Upper lobe of left lung (tissue), 6 donors: ENCODE measurements at regions not wholly inside any gene's neighbourhood (a gene's known extent, or its start where the extent isn't known, plus 50 kb on each side); places are given as distances from the start of the nearest gene placed in this dataset.

Experiments used
- ATAC-seq, 2 donors: fragments of 200-7000 bp; cut with Tn5 transposase; one replicate each; pipeline ENCODE4 v1.9.1; 2022; ENCODE audit warnings: mild to moderate bottlenecking in 2 of 2, moderate library complexity in 2 of 2; ENCODE audit not compliant: low FRiP score in 2 of 2
- DNase-seq, 2 donors: peaks; one replicate each; pipeline ENCODE4 v3.0.0-alpha.2; 2019 to 2020
- H3K27ac ChIP-seq, 4 donors: fragments of 200-600 bp; sonication (generic); one replicate each; pipeline ENCODE4 v1.5.1; 2016 to 2019
- H3K27me3 ChIP-seq, 4 donors: fragments of 200-600 bp; sonication (generic); one replicate each; pipeline ENCODE4 v1.5.1; 2017 to 2019
- H3K36me3 ChIP-seq, 4 donors: fragments of 200-600 bp; sonication (generic); one replicate each; pipeline ENCODE4 v1.5.1; 2016 to 2019
- H3K4me1 ChIP-seq, 4 donors: fragments of 200-600 bp; sonication (generic); one replicate each; pipeline ENCODE4 v1.5.1; 2018 to 2019
- H3K4me3 ChIP-seq, 4 donors: fragments of 200-600 bp; sonication (generic); one replicate each; pipeline ENCODE4 v1.5.1; 2017 to 2019; ENCODE audit warnings: mild to moderate bottlenecking in 2 of 4, moderate library complexity in 1 of 4
- H3K9me3 ChIP-seq, 4 donors: fragments of 200-600 bp; sonication (generic); one replicate each; pipeline ENCODE4 v1.5.1; 2018 to 2019
- CTCF ChIP-seq, 6 experiments: fragments of 450-650 bp in 4 of 6; fragments of 200-600 bp in 2 of 6; sonication (generic) in 2 of 6; IDR thresholded peaks; one replicate each; pipeline ENCODE4 v1.5.1; 2016 to 2019; ENCODE audit warnings: antibody characterized with exemption in 6 of 6
- EP300 ChIP-seq, 4 donors: sonication (generic); formaldehyde crosslinking; IDR thresholded peaks; one replicate each; pipeline ENCODE4 v1.5.1; 2017; ENCODE audit warnings: antibody characterized with exemption in 4 of 4, control low read depth in 2 of 4
- POLR2A ChIP-seq, 4 donors: fragments of 450-650 bp; IDR thresholded peaks; one replicate each; pipeline ENCODE4 v1.5.1; 2016 to 2017; ENCODE audit warnings: antibody characterized with exemption in 4 of 4, mild to moderate bottlenecking in 2 of 4
- POLR2AphosphoS5 ChIP-seq, 2 donors: sonication (generic); formaldehyde crosslinking; IDR thresholded peaks; one replicate each; pipeline ENCODE4 v1.5.1; 2017; ENCODE audit warnings: antibody characterized with exemption in 2 of 2
- WGBS, 2 donors: methylation state at CpG; one replicate each; pipeline ENCODE4 v1.1.5; 2017 to 2018; 5-methylcytosine and 5-hydroxymethylcytosine counted together
- donor health status: DM: no; HTN: no; CAD: no; lungs with moderate emphysema.
- donor health status: DM: no; HTN: yes; CAD: no; lungs with severe emphysema.

- no peak for DNase-seq
- H3K36me3 ChIP-seq = no peaks in the 10 kb centered on the region
- no peaks in the 10 kb centered on the region for H3K27me3 ChIP-seq
- WGBS, 2 donors = 71 to 83% methylated on average over 8 of the region's 8 CpGs
- no peak for ATAC-seq
- no peaks in the 10 kb centered on the region for H3K9me3 ChIP-seq
- TF ChIP-seq CTCF (IDR thresholded peaks at IDR 0.05) (no peak), POLR2A (IDR thresholded peaks at IDR 0.05) (no peak), POLR2AphosphoS5 (IDR thresholded peaks at IDR 0.05) (no peak), EP300 (IDR thresholded peaks at IDR 0.05) (no peak)
- no peak overlapping the region for H3K27ac ChIP-seq
- H3K4me1 ChIP-seq = no peaks in the 10 kb centered on the region
- H3K4me3 ChIP-seq = no peak overlapping the region
Measured at GRCh38 chr2:5991305-5991968, 299.3 kb downstream of the SOX11 start.

- WGBS, 2 donors = 71 to 80% methylated on average over 1 of the region's 1 CpG
- H3K9me3 ChIP-seq = no peaks in the 10 kb centered on the region
- H3K4me3 ChIP-seq = no peak overlapping the region
- no peaks in the 10 kb centered on the region for H3K36me3 ChIP-seq
- DNase-seq (no peak), ATAC-seq (no peak)
- no peaks in the 10 kb centered on the region for H3K4me1 ChIP-seq
- H3K27me3 ChIP-seq = no peaks in the 10 kb centered on the region
- H3K27ac ChIP-seq = no peak overlapping the region
- TF ChIP-seq EP300 (IDR thresholded peaks at IDR 0.05) (no peak), CTCF (IDR thresholded peaks at IDR 0.05) (no peak), POLR2A (IDR thresholded peaks at IDR 0.05) (no peak), POLR2AphosphoS5 (IDR thresholded peaks at IDR 0.05) (no peak)
Measured at GRCh38 chr2:5995832-5996231, 303.6 kb downstream of the SOX11 start.

GRCh38 chr2:6008186-6008585 lies 316.0 kb downstream of the SOX11 start:
- TF ChIP-seq CTCF (IDR thresholded peaks at IDR 0.05) (no peak), EP300 (IDR thresholded peaks at IDR 0.05) (no peak), POLR2AphosphoS5 (IDR thresholded peaks at IDR 0.05) (no peak), POLR2A (IDR thresholded peaks at IDR 0.05) (no peak)
- WGBS, 2 donors = 77 to 88% methylated on average over 2 of the region's 2 CpGs

GRCh38 chr2:6008726-6009125 lies 316.5 kb downstream of the SOX11 start:
- DNase-seq = no peak
- WGBS, 2 donors = 61 to 67% methylated on average over 1 of the region's 1 CpG

More at GRCh38 chr2:6008186-6008585, 316.0 kb downstream of the SOX11 start:
- DNase-seq (no peak), ATAC-seq (no peak)
- Histone ChIP-seq H3K4me3 (no peak overlapping the region), H3K27ac (no peak overlapping the region), H3K27me3 (no peaks in the 10 kb centered on the region), H3K4me1 (no peaks in the 10 kb centered on the region), H3K9me3 (no peaks in the 10 kb centered on the region), H3K36me3 (no peaks in the 10 kb centered on the region)

More at GRCh38 chr2:6008726-6009125, 316.5 kb downstream of the SOX11 start:
- Histone ChIP-seq H3K27ac (no peak overlapping the region), H3K4me1 (no peaks in the 10 kb centered on the region), H3K36me3 (no peaks in the 10 kb centered on the region), H3K27me3 (no peaks in the 10 kb centered on the region), H3K9me3 (no peaks in the 10 kb centered on the region), H3K4me3 (no peak overlapping the region)
- no peak for ATAC-seq
- no peak for TF ChIP-seq POLR2A (IDR thresholded peaks at IDR 0.05)
- TF ChIP-seq POLR2AphosphoS5 (IDR thresholded peaks at IDR 0.05) = no peak
- TF ChIP-seq EP300 (IDR thresholded peaks at IDR 0.05) = no peak
- no peak for TF ChIP-seq CTCF (IDR thresholded peaks at IDR 0.05)
